GM12865 (cell line): ENCODE measurements at regions not wholly inside any gene's neighbourhood (a gene's known extent, or its start where the extent isn't known, plus 50 kb on each side); places are given as distances from the start of the nearest gene placed in this dataset.

ENCODE experiments used
- DNase-seq: peaks from one replicate; pipeline ENCODE4 v3.0.0; 2010; ENCODE audit warnings: low read depth
- H3K4me3 ChIP-seq: 2 replicates; pipeline ENCODE4 v1.5.1; 2011; ENCODE audit warnings: mild to moderate bottlenecking, low read depth, low read length, control low read depth
- CTCF ChIP-seq: IDR thresholded peaks from 2 replicates; pipeline ENCODE4 v1.5.1; 2011; ENCODE audit warnings: low read length, control low read depth, low read depth, inconsistent platforms; ENCODE audit not compliant: insufficient read depth; ENCODE audit errors: missing control alignments

GRCh38 chr10:106301146-106301545, 863.4 kb downstream of the SORCS1 start:
- H3K4me3 ChIP-seq, result no peak overlapping the region
- no peak for DNase-seq
- no peak for TF ChIP-seq CTCF

DNA sequence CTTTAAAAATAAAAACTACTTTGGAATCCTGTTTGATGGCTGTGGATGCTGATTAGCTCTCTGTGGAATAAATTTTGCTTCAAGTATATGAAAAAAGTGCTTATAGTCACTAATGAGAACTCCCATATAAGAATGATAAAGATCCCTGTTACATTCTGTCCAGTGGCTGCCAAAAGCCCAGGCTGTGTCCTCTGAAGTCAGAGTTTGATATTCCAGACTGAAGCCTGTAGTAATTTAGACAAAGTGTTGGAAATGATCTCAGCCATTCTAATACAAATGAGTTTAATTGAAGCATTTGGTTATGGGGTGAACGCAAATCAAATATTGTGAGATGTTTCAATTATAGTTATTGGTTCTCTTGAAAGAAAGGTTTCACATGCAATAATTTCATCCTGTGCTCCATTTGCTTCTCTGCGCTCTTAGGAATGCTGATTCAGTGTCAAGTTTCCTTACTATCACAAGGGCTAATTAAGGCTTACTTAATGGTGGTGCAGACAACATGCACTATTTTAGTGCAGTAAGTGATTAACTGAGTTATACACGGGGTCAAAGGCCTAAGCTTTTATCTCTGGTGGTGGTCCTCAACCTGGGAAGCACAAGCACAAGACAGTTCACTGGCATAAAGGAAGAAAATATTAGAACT, 867.6 kb downstream of the SORCS1 start:
- no peak for TF ChIP-seq CTCF
- no peak overlapping the region for H3K4me3 ChIP-seq
- no peak for DNase-seq

- no peak for TF ChIP-seq CTCF
- DNase-seq, result no peak
- H3K4me3 ChIP-seq, result no peak overlapping the region
Observed at GRCh38 chr10:106284802-106285587, 879.5 kb downstream of the SORCS1 start.

DNA sequence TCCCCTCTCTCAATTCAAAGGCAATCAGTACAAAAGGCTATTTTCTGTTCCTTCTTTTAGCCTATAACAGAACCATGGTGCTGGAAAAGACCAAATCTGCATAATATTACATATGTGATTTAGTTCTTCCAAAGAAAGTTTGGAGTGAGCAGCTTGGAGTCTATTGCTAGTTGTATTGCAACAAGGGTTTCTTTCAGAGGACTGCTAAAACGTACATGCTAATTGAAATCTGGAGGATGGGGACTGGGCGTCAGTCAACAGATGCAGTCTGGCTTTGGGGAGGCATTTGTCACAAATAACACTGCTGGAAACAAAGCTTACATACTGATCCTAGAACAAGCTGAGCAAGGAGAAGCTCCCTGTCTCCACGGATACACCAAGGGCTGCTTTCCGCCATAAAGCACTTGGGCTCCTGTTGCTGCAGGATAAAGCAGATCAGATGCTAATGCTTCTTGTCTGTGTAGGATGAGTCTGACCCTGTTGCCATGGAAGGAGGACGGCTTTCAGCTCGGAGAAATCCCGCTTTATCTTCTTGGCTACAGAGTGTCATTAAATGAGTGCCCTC, 883.5 kb downstream of the SORCS1 start:
- no peak overlapping the region for H3K4me3 ChIP-seq
- no peak for TF ChIP-seq CTCF
- DNase-seq, result no peak

DNA sequence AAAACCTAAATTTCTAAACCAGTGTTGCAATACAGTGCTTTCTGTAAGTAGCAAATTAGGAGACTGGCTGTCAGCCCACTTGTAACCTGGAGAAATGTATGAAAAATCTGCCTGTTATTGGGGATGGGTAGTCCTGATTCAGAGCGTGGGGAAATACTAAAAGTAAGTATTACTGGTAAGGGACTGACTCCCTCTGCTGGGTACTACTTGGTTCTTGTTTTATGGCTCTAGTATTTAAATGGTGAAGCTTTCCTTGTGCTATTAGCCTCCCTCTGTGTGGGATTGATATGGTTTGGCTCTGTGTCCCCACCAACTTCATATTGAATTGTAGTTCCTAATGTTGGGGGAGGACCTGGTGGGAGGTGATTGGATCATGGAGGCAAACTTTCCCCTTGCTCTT, 886.1 kb downstream of the SORCS1 start:
- no peak for TF ChIP-seq CTCF
- no peak for DNase-seq
- H3K4me3 ChIP-seq, result no peak overlapping the region

DNA sequence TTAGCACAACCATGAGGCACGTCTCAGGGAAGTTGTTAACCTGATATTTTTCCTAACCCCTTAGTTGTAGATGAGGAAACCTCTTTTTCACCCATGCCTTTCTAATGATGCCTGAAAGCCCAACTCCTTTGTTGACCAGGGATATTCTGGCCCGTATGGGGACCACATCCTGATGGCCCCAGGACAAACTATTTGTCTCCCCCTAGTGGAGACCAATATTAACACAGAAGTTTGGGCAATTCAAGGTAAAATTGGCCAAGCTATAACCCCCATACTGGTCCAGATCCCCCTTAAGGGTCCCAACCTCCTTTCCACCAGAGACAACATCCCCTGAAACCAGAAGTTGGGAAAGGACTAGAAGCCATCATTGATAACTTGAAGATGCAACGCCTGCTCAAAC, 893.3 kb downstream of the SORCS1 start:
- no peak overlapping the region for H3K4me3 ChIP-seq
- DNase-seq, result no peak
- TF ChIP-seq CTCF, result no peak
